H1 (cell line): ENCODE measurements at regions not wholly inside any gene's neighbourhood (a gene's known extent, or its start where the extent isn't known, plus 50 kb on each side); places are given as distances from the start of the nearest gene placed in this dataset.
A peak's percentile ranks its signal among the peaks of the same experiment; 100 is the strongest.

Experiments
- BACH1 ChIP-seq: IDR thresholded peaks from 2 replicates; pipeline ENCODE4 v1.6.1; 2012; ENCODE audit warnings: low read length, improper control_type of control experiment
- CBX5 ChIP-seq: fragments of 300-800, 300-1000 bp; sonication (generic); IDR thresholded peaks from 2 replicates; pipeline ENCODE4 v1.7.1; 2016; ENCODE audit warnings: antibody characterized with exemption, low read length, low read depth
- CBX8 ChIP-seq: fragments of 300-800, 300-1000 bp; sonication (generic); IDR thresholded peaks from 2 replicates; pipeline ENCODE4 v1.7.1; 2016; ENCODE audit warnings: low read depth, low read length, borderline replicate concordance
- GTF2F1 ChIP-seq: IDR thresholded peaks from 2 replicates; pipeline ENCODE4 v1.6.1; 2012; ENCODE audit warnings: low read depth, low read length, improper control_type of control experiment, borderline replicate concordance
- KDM1A ChIP-seq: fragments of 200-600, 300-600 bp; sonication (generic); IDR thresholded peaks from 2 replicates; pipeline ENCODE4 v1.7.1; 2016; ENCODE audit warnings: mild to moderate bottlenecking, low read length, borderline replicate concordance
- MAFK ChIP-seq: IDR thresholded peaks from 2 replicates; pipeline ENCODE4 v1.6.1; 2012; ENCODE audit warnings: low read depth, mild to moderate bottlenecking, improper control_type of control experiment, low read length
- NRF1 ChIP-seq: IDR thresholded peaks from 2 replicates; pipeline ENCODE4 v1.6.1; 2011; ENCODE audit warnings: mild to moderate bottlenecking, low read depth, low read length, improper control_type of control experiment
- POLR2A ChIP-seq, 2 experiments: IDR thresholded peaks; 1 replicate in 1 of 2; 2 replicates in 1 of 2; pipeline ENCODE4 v1.6.1; 2011; ENCODE audit warnings: low read depth in 2 of 2, low read length in 2 of 2, mild to moderate bottlenecking in 2 of 2; ENCODE audit errors: control extremely low read depth in 1 of 2
- RAD21 ChIP-seq, 2 experiments: IDR thresholded peaks in 1 of 2; conservative IDR thresholded peaks in 1 of 2; 2 replicates each; pipeline ENCODE4 v1.6.1; 2011; ENCODE audit warnings: low read depth in 2 of 2, low read length in 2 of 2, improper control_type of control experiment in 1 of 2, inconsistent platforms in 1 of 2, mild to moderate bottlenecking in 1 of 2, moderate library complexity in 1 of 2
- RFX5 ChIP-seq: IDR thresholded peaks from 2 replicates; pipeline ENCODE4 v1.6.1; 2011; ENCODE audit warnings: low read depth, low read length, improper control_type of control experiment, borderline replicate concordance
- RXRA ChIP-seq: IDR thresholded peaks from 2 replicates; pipeline ENCODE4 v1.6.1; 2011; ENCODE audit warnings: low read depth, mild to moderate bottlenecking, low read length, moderate library complexity; ENCODE audit not compliant: insufficient read depth
- SIX5 ChIP-seq: IDR thresholded peaks from 2 replicates; pipeline ENCODE4 v1.6.1; 2011; ENCODE audit warnings: mild to moderate bottlenecking, low read depth, low read length
- SRF ChIP-seq: IDR thresholded peaks from 2 replicates; pipeline ENCODE4 v1.6.1; 2011; ENCODE audit warnings: mild to moderate bottlenecking, low read depth, low read length, moderate library complexity
- SUZ12 ChIP-seq: fragments of 200-600 bp; sonication (generic); IDR thresholded peaks from 2 replicates; pipeline ENCODE4 v1.6.1; 2012; ENCODE audit warnings: mild to moderate bottlenecking, inconsistent platforms, low read length, moderate library complexity, mixed read lengths
- TAF1 ChIP-seq: IDR thresholded peaks from 2 replicates; pipeline ENCODE4 v1.6.1; 2011; ENCODE audit warnings: mild to moderate bottlenecking, low read depth, low read length
- TEAD4 ChIP-seq: IDR thresholded peaks from 2 replicates; pipeline ENCODE4 v1.6.1; 2012; ENCODE audit warnings: low read depth, low read length, inconsistent platforms, mixed read lengths
- YY1 ChIP-seq: IDR thresholded peaks from 2 replicates; pipeline ENCODE4 v1.6.1; 2011; ENCODE audit warnings: low read depth, mild to moderate bottlenecking, low read length
- TF ChIP-seq, protein P1 (sequence below), 3 experiments: IDR thresholded peaks; 1 replicate in 2 of 3; 2 replicates in 1 of 3; pipeline versions ENCODE4 v1.5.1 to v1.6.1; 2011; ENCODE audit warnings: low read length in 3 of 3, mild to moderate bottlenecking in 3 of 3, inconsistent platforms in 2 of 3, low read depth in 1 of 3, moderate library complexity in 1 of 3; ENCODE audit not compliant: insufficient read depth in 1 of 3; ENCODE audit errors: control extremely low read depth in 1 of 3
- TF ChIP-seq, protein P2 (sequence below): IDR thresholded peaks from 2 replicates; pipeline ENCODE4 v1.6.1; 2012; ENCODE audit warnings: inconsistent platforms
- TF ChIP-seq, protein P3 (sequence below): IDR thresholded peaks from 2 replicates; pipeline ENCODE4 v1.6.1; 2012; ENCODE audit warnings: low read length, inconsistent platforms
- TF ChIP-seq, protein P4 (sequence below): IDR thresholded peaks from 2 replicates; pipeline ENCODE4 v1.6.1; 2011; ENCODE audit warnings: low read length, improper control_type of control experiment

DNA sequence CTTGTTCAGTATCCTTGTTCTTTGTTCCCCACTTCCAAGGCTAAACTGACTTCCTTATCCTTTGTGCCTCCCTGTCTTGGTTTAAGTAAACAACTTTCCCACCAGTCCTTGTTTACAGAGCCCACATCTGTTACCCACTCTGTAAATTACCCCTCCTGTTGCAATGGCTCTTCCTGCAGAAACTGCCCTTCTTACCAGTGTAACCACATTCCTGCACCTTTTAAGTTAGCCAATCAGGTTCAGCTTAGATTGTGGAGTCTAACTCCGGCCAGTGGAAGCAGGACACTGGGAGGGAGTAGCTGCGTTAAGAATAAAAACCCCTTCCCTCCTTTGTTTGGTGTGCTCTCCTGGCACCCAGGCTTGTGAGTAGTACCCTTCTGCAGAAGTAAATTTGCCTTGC, 360.9 kb downstream of the PRDM5 start (continued):
- TF ChIP-seq, protein P1, sequence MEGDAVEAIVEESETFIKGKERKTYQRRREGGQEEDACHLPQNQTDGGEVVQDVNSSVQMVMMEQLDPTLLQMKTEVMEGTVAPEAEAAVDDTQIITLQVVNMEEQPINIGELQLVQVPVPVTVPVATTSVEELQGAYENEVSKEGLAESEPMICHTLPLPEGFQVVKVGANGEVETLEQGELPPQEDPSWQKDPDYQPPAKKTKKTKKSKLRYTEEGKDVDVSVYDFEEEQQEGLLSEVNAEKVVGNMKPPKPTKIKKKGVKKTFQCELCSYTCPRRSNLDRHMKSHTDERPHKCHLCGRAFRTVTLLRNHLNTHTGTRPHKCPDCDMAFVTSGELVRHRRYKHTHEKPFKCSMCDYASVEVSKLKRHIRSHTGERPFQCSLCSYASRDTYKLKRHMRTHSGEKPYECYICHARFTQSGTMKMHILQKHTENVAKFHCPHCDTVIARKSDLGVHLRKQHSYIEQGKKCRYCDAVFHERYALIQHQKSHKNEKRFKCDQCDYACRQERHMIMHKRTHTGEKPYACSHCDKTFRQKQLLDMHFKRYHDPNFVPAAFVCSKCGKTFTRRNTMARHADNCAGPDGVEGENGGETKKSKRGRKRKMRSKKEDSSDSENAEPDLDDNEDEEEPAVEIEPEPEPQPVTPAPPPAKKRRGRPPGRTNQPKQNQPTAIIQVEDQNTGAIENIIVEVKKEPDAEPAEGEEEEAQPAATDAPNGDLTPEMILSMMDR (IDR thresholded peaks at IDR 0.05; ENCODE audit: control extremely low read depth in 1 of 3, insufficient read depth in 1 of 3, low read depth in 1 of 3, low read length in 3 of 3), result no peak
- TF ChIP-seq RFX5 (no peak), CBX5 (no peak), GTF2F1 (no peak), SIX5 (no peak), MAFK (no peak), RXRA (no peak), YY1 (peak; percentile 68; the same call in 1 of the 2 replicates), TAF1 (peak; percentile 57), TEAD4 (peak; percentile 98), SUZ12 (no peak), CBX8 (no peak), RAD21 (IDR thresholded peaks at IDR 0.05 in 1 of 2, conservative IDR thresholded peaks at IDR 0.05 in 1 of 2; ENCODE audit: low read depth in 2 of 2, low read length in 2 of 2) (peak in 1 of 2 experiments; percentile 10; a peak in 1 of 4 replicates), BACH1 (no peak), NRF1 (no peak), POLR2A (IDR thresholded peaks at IDR 0.05; ENCODE audit: control extremely low read depth in 1 of 2, low read depth in 2 of 2, low read length in 2 of 2) (peak in 1 of 2 experiments; percentile 61; a peak in 1 of 3 replicates), SRF (no peak), KDM1A (no peak)
- TF ChIP-seq, protein P2, sequence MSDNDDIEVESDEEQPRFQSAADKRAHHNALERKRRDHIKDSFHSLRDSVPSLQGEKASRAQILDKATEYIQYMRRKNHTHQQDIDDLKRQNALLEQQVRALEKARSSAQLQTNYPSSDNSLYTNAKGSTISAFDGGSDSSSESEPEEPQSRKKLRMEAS, result no peak
- TF ChIP-seq, protein P3, sequence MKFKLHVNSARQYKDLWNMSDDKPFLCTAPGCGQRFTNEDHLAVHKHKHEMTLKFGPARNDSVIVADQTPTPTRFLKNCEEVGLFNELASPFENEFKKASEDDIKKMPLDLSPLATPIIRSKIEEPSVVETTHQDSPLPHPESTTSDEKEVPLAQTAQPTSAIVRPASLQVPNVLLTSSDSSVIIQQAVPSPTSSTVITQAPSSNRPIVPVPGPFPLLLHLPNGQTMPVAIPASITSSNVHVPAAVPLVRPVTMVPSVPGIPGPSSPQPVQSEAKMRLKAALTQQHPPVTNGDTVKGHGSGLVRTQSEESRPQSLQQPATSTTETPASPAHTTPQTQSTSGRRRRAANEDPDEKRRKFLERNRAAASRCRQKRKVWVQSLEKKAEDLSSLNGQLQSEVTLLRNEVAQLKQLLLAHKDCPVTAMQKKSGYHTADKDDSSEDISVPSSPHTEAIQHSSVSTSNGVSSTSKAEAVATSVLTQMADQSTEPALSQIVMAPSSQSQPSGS, result peak; percentile 35; the same call in 1 of the 2 replicates
- TF ChIP-seq, protein P4, sequence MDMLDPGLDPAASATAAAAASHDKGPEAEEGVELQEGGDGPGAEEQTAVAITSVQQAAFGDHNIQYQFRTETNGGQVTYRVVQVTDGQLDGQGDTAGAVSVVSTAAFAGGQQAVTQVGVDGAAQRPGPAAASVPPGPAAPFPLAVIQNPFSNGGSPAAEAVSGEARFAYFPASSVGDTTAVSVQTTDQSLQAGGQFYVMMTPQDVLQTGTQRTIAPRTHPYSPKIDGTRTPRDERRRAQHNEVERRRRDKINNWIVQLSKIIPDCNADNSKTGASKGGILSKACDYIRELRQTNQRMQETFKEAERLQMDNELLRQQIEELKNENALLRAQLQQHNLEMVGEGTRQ, result no peak
